HCT116 (cell line): ENCODE measurements at regions not wholly inside any gene's neighbourhood (a gene's known extent, or its start where the extent isn't known, plus 50 kb on each side); places are given as distances from the start of the nearest gene placed in this dataset.

Experiments used
- ATAC-seq: fragments of 200-7000 bp; cut with Tn5 transposase; 2 replicates; pipeline ENCODE4 v1.9.1; 2020; ENCODE audit warnings: mild to moderate bottlenecking, moderate library complexity
- BruUV-seq: library from RNA; stranded (reverse); fragments of 400-500 nt; replicated peaks from 2 replicates; lab custom pipeline; 2021; lab: Mats Ljungman, UMichigan
- CTCF ChIA-PET: fragments of 300-600 bp; sonication (Branson Sonifier 250); formaldehyde crosslinking; loops from one replicate; lab custom pipeline; 2021; ENCODE audit warnings: antibody characterized with exemption; lab: Charles Lee
- POLR2A ChIA-PET: fragments of 300-600, 350-600 bp; sonication (Branson Sonifier 250); formaldehyde crosslinking; loops from one replicate; lab custom pipeline; 2021; ENCODE audit warnings: antibody characterized with exemption; lab: Charles Lee
- RAD21 ChIA-PET, 2 experiments: fragments of 300-600 bp; sonication (Branson Sonifier 250); formaldehyde crosslinking; loops; one replicate each; lab custom pipeline; 2023; ENCODE audit warnings: low total read pairs in 2 of 2; ENCODE audit not compliant: uncharacterized antibody in 2 of 2, unreplicated experiment in 2 of 2, low non-redundant PET in 1 of 2; lab: Charles Lee
- DNase-seq: peaks from one replicate; pipeline ENCODE4 v3.0.0-alpha.2; 2010; ENCODE audit warnings: low read depth, low spot score
- H2AFZ ChIP-seq: fragments of 200-600 bp; shearing (Covaris generic), sonication (generic); 2 replicates; pipeline ENCODE4 v1.6.1; 2017; ENCODE audit warnings: low read depth, mixed run types, mixed read lengths, antibody characterized with exemption, low read length; ENCODE audit not compliant: poor library complexity, severe bottlenecking
- H3K27ac ChIP-seq: 2 replicates; pipeline ENCODE4 v1.5.1; 2012; ENCODE audit warnings: low read depth, low read length
- H3K27me3 ChIP-seq: fragments of 200-600 bp; sonication (generic); 2 replicates; pipeline ENCODE4 v1.6.1; 2016; ENCODE audit warnings: mixed run types, low read length, mixed read lengths; ENCODE audit not compliant: insufficient read depth
- H3K36me3 ChIP-seq, 2 experiments: fragments of 200-500 bp in 1 of 2; fragments of 200-600 bp in 1 of 2; sonication (Bioruptor generic) in 1 of 2; sonication (generic) in 1 of 2; 2 replicates each; pipeline versions ENCODE4 v1.5.1 to v1.6.1; 2014 to 2016; ENCODE audit warnings: low read length in 2 of 2, inconsistent platforms in 1 of 2, mixed read lengths in 1 of 2, mixed run types in 1 of 2; ENCODE audit not compliant: insufficient read depth in 2 of 2, control insufficient read depth in 1 of 2
- H3K4me1 ChIP-seq, 2 experiments: fragments of 200-600 bp in 1 of 2; sonication (generic) in 1 of 2; 2 replicates each; pipeline versions ENCODE4 v1.5.1 to v1.6.1; 2012 to 2017; ENCODE audit warnings: low read length in 2 of 2, inconsistent platforms in 1 of 2, mild to moderate bottlenecking in 1 of 2, mixed read lengths in 1 of 2, mixed run types in 1 of 2, moderate library complexity in 1 of 2; ENCODE audit not compliant: insufficient read depth in 2 of 2, control insufficient read depth in 1 of 2
- H3K4me2 ChIP-seq: fragments of 200-600 bp; sonication (generic); 2 replicates; pipeline ENCODE4 v1.6.1; 2017; ENCODE audit warnings: mixed run types, low read length, mixed read lengths
- H3K4me3 ChIP-seq, 2 experiments: fragments of 200-600 bp in 1 of 2; sonication (generic) in 1 of 2; replicated peaks in 1 of 2; 2 replicates each; pipeline ENCODE4 v1.5.1; 2011 to 2016; ENCODE audit warnings: low read length in 2 of 2, control low read depth in 1 of 2, low read depth in 1 of 2, mild to moderate bottlenecking in 1 of 2, mixed read lengths in 1 of 2, mixed run types in 1 of 2
- H3K79me2 ChIP-seq: fragments of 200-600 bp; sonication (generic); 2 replicates; pipeline ENCODE4 v1.6.1; 2017; ENCODE audit warnings: mild to moderate bottlenecking, mixed run types, low read length, moderate library complexity, mixed read lengths; ENCODE audit not compliant: insufficient read depth
- H3K9ac ChIP-seq: fragments of 200-600 bp; sonication (generic); 2 replicates; pipeline ENCODE4 v1.6.1; 2016; ENCODE audit warnings: low read length, mixed read lengths
- H3K9me2 ChIP-seq: fragments of 200-600 bp; sonication (generic), shearing (Covaris generic); 2 replicates; pipeline ENCODE4 v1.6.1; 2017; ENCODE audit warnings: mixed run types, mild to moderate bottlenecking, moderate library complexity; ENCODE audit not compliant: insufficient read depth
- H3K9me3 ChIP-seq, 2 experiments: fragments of 200-500 bp in 1 of 2; fragments of 200-600 bp in 1 of 2; sonication (Bioruptor generic) in 1 of 2; sonication (generic) in 1 of 2; 2 replicates each; pipeline ENCODE4 v1.6.1; 2014 to 2017; ENCODE audit warnings: low read length in 2 of 2, mixed read lengths in 2 of 2, inconsistent platforms in 1 of 2, low read depth in 1 of 2, mild to moderate bottlenecking in 1 of 2, mixed run types in 1 of 2, moderate library complexity in 1 of 2; ENCODE audit not compliant: control insufficient read depth in 1 of 2, insufficient read depth in 1 of 2
- H4K20me1 ChIP-seq: fragments of 200-600 bp; sonication (generic), shearing (Covaris generic); 2 replicates; pipeline ENCODE4 v1.6.1; 2017; ENCODE audit warnings: mixed run types, mild to moderate bottlenecking, moderate library complexity; ENCODE audit not compliant: insufficient read depth
- CTCF ChIP-seq, 3 experiments: fragments of 200-600 bp in 1 of 3; sonication (generic) in 1 of 3; IDR thresholded peaks in 2 of 3; conservative IDR thresholded peaks in 1 of 3; 2 replicates each; pipeline ENCODE4 v1.5.1; 2012 to 2017; ENCODE audit warnings: low read depth in 2 of 3, low read length in 2 of 3, antibody characterized with exemption in 1 of 3, borderline replicate concordance in 1 of 3, control low read depth in 1 of 3, mild to moderate bottlenecking in 1 of 3, mixed read lengths in 1 of 3, mixed run types in 1 of 3, moderate library complexity in 1 of 3; ENCODE audit not compliant: insufficient read depth in 1 of 3
- ELF1 ChIP-seq: IDR thresholded peaks from 2 replicates; pipeline ENCODE4 v1.6.1; 2012; ENCODE audit warnings: low read depth, borderline replicate concordance
- EZH2phosphoT487 ChIP-seq: fragments of 200-600 bp; IDR thresholded peaks from 2 replicates; pipeline ENCODE4 v1.6.1; 2018; ENCODE audit warnings: antibody characterized with exemption, borderline replicate concordance
- FOSL1 ChIP-seq: IDR thresholded peaks from 2 replicates; pipeline ENCODE4 v1.6.1; 2012; ENCODE audit warnings: low read depth
- POLR2A ChIP-seq: IDR thresholded peaks from 2 replicates; pipeline ENCODE4 v1.7.0; 2011; ENCODE audit warnings: borderline replicate concordance; ENCODE audit not compliant: insufficient read depth, insufficient read length; ENCODE audit errors: extremely low read depth
- RAD21 ChIP-seq: IDR thresholded peaks from 2 replicates; pipeline ENCODE4 v1.6.1; 2012; ENCODE audit warnings: low read depth, mild to moderate bottlenecking
- TCF7L2 ChIP-seq: IDR thresholded peaks from 2 replicates; pipeline ENCODE4 v1.7.0; 2011; ENCODE audit warnings: borderline replicate concordance, inconsistent platforms; ENCODE audit not compliant: insufficient read depth, insufficient read length; ENCODE audit errors: extremely low read depth
- YY1 ChIP-seq: IDR thresholded peaks from 2 replicates; pipeline ENCODE4 v1.6.1; 2011; ENCODE audit warnings: low read length, low read depth, moderate library complexity, mild to moderate bottlenecking; ENCODE audit not compliant: insufficient replicate concordance; ENCODE audit errors: extremely low read depth
- ZBTB33 ChIP-seq: IDR thresholded peaks from 2 replicates; pipeline ENCODE4 v1.6.1; 2011; ENCODE audit warnings: mild to moderate bottlenecking, low read length, moderate library complexity; ENCODE audit not compliant: insufficient replicate concordance; ENCODE audit errors: extremely low read depth
- ZNF274 ChIP-seq: fragments of 200-500 bp; sonication (Bioruptor generic); IDR thresholded peaks from 2 replicates; pipeline ENCODE4 v1.6.1; 2014; ENCODE audit warnings: mild to moderate bottlenecking, low read depth, low read length, inconsistent platforms
- intact Hi-C: fragments of 100-400 bp; cut with micrococcal nuclease; formaldehyde crosslinking; loops from 2 replicates; pipeline ENCODE4 v1.10.0; 2022

- Histone ChIP-seq H3K4me2 (no peak overlapping the region), H3K9ac (no peak overlapping the region), H3K4me3 (no peak overlapping the region), H2AFZ (no peak overlapping the region), H3K9me2 (no peaks in the 10 kb centered on the region), H3K27me3 (no peaks in the 10 kb centered on the region), H3K4me1 (no peaks in the 10 kb centered on the region), H3K36me3 (no peaks in the 10 kb centered on the region), H3K27ac (no peak overlapping the region), H3K79me2 (no peaks in the 10 kb centered on the region), H3K9me3 (no peaks in the 10 kb centered on the region), H4K20me1 (no peaks in the 10 kb centered on the region)
- TF ChIP-seq POLR2A (no peak), RAD21 (no peak), ZBTB33 (no peak), ELF1 (no peak), YY1 (no peak)
- ChIA-PET RAD21 (no interaction called here), POLR2A (no interaction called here), CTCF (interaction anchor here (0.7 kb wide), 1 partner anchor 603 kb away, joined by 3 read pairs; no protein-coding TSS in a partner anchor)
- intact Hi-C loops: no loop called here
- ATAC-seq: no peak
- no TSS peak for BruUV-seq
- no peak for DNase-seq
Observed at GRCh38 chrX:11967986-11968869, 170.0 kb upstream of the FRMPD4 start.

- no peak overlapping the region for H3K4me2 ChIP-seq
- intact Hi-C loops: no loop called here
- no peaks in the 10 kb centered on the region for H3K4me1 ChIP-seq
- POLR2A ChIA-PET: no interaction called here
- RAD21 ChIA-PET: no interaction called here
- CTCF ChIA-PET: no interaction called here
- no TSS peak for BruUV-seq
- no peaks in the 10 kb centered on the region for H3K9me3 ChIP-seq
- DNase-seq (no peak), ATAC-seq (no peak)
- H3K27ac ChIP-seq: no peak overlapping the region
- H3K36me3 ChIP-seq: no peaks in the 10 kb centered on the region
- no peak overlapping the region for H3K4me3 ChIP-seq
- H3K9me2 ChIP-seq: no peaks in the 10 kb centered on the region
- H3K9ac ChIP-seq: no peak overlapping the region
- no peak overlapping the region for H2AFZ ChIP-seq
- H3K79me2 ChIP-seq: no peaks in the 10 kb centered on the region
- no peaks in the 10 kb centered on the region for H3K27me3 ChIP-seq
- no peaks in the 10 kb centered on the region for H4K20me1 ChIP-seq
- TF ChIP-seq YY1 (no peak), FOSL1 (no peak), TCF7L2 (no peak), CTCF (IDR thresholded peaks at IDR 0.05 in 2 of 3, conservative IDR thresholded peaks at IDR 0.05 in 1 of 3; ENCODE audit: borderline replicate concordance in 1 of 3, insufficient read depth in 1 of 3, low read depth in 2 of 3, low read length in 2 of 3) (no peak), ZNF274 (no peak), EZH2phosphoT487 (no peak)
Observed at GRCh38 chrX:11968991-11969390, 169.3 kb upstream of the FRMPD4 start.
